Renal cortex interstitium (tissue), 11 donors: ENCODE measurements at regions not wholly inside any gene's neighbourhood (a gene's known extent, or its start where the extent isn't known, plus 50 kb on each side); places are given as distances from the start of the nearest gene placed in this dataset.
"Not testable (repeated sequence)": the region's sequence is repeated elsewhere in the genome, so short reads cannot be mapped to it uniquely, and the experiment has no call there.

ENCODE experiments used
- DNase-seq, 11 donors: peaks; one replicate each; pipeline ENCODE4 v3.0.0-alpha.2; 2013; ENCODE audit warnings: low read depth in 9 of 11, low spot score in 4 of 11; ENCODE audit errors: extremely low read depth in 1 of 11

GRCh38 chr14:85060121-85060520 is 469.8 kb upstream of the FLRT2 start:
- no peak for DNase-seq

GRCh38 chr14:85061256-85061655 is 468.7 kb upstream of the FLRT2 start:
- no peak for DNase-seq

- no peak for DNase-seq
These were observed 466.2 kb upstream of the FLRT2 start for GRCh38 chr14:85063747-85064146.

GRCh38 chr14:85071447-85071846 is 458.5 kb upstream of the FLRT2 start:
- no peak for DNase-seq

- no peak for DNase-seq
These were observed 455.0 kb upstream of the FLRT2 start for GRCh38 chr14:85074955-85075354.

DNA sequence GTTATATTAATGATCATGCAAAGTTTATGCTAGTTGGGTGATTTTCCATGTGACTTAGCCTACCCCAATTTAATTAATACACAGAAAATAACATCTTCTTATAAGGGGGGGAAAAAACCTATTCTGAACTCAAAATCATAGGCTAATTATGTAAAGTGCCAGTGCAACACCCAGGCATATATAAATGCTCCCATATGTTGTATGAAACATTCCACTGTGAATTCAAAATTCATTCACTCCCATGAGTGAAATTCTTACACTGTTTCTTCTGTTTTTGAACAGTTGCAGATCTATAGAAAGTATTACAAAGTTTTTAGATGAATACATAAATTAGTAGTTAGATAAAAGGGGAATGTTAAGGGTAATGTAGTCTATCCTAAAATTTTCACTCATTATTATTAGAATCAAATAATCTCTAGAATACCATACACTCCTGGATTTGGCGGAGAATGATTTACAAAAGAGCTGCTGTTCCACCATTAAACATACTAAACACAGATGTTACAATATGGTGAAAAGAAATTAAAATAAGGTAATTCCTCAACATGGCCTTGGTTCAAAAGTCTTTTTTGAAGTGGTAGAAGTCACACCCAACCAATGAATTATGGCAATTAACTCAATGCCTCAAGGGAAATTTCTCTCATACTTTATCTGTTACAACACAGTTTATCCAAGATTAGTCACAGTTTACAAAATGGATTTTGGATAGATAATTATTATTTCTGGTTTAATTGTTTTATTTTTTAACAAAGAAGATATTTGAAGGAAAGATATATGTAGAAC is 454.1 kb upstream of the FLRT2 start:
- no peak for DNase-seq

GRCh38 chr14:85077716-85078115 is 452.2 kb upstream of the FLRT2 start:
- DNase-seq: not testable (repeated sequence)

DNA sequence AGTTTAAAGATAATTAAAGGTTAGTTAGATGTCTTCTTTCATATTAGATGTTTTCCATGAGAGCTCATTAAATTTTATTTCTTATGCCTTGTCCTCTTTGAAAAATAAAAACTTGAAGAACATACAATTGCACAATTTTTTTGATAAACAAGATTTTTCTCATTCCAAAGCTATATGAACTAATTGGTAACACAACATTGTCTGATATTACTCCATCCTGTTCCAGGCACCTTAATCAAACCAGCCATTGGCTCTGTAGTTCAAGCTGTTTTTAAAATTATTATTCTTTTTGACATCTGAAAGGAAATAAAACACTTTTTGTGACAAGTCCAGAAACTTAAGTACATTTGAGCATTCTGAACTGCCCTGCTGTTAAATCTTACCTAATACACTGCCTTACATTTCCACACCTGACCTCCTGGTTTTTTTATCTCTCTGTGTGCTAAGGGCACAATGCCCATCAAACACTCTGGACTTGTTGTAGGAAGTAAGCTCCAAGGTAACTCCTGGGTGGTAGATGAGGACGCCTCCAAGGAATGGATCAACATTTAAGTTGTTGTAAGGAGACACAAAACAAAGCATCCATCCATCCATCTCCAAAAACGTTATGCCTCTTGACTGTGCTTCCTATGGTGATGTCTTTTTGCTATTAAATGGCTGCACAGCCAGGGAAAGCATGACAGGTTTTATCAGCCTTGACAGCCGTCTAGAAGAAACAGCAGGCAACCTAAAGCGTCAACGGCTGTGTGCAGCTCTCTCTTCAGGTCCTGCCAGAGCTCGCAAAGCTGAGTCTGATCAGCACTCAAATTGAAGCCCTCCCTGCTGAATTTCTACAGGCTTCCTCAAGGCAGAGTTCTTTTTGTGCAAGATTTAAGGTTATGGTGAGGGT is 449.9 kb upstream of the FLRT2 start:
- no peak for DNase-seq

DNA sequence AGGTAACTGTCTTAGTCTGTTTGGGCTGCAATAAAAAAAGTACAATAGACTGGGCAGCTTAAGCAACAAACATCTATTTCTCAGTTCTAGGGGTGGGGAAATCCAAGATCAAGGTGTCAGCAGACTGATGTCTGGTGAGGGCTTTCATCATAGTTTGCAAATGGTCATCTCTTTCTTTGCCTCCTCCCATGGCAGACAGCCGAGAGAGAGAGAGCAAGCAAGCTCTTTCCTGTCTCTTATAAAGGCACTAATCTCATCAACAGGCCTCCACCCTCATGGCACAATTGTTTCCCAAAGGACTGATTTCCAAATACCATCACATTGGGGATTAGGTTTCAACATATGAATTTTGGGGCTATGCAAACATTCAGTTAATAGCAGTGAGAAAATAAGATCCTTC is 445.6 kb upstream of the FLRT2 start:
- no peak for DNase-seq

DNA sequence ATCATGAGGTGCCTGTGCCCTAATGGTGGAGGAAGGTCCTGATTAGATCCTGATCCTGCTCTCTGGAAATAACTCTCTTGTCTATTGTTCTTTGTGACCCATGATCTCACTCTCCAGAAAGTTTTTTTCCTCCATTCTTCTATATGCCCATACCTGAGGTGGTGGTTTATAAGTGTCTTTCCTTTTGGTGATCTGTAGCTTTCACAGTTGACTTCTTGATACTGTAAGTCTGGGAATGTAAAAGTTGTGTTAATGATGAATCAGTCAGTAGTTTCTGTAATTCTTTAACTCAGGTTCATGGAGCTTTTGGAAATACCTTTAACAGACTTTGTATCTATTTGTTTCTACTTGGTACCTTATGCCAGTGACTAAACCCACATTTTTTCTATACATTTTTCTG is 444.0 kb upstream of the FLRT2 start:
- no peak for DNase-seq

GRCh38 chr14:85087201-85087600 is 442.7 kb upstream of the FLRT2 start:
- DNase-seq: no peak

DNA sequence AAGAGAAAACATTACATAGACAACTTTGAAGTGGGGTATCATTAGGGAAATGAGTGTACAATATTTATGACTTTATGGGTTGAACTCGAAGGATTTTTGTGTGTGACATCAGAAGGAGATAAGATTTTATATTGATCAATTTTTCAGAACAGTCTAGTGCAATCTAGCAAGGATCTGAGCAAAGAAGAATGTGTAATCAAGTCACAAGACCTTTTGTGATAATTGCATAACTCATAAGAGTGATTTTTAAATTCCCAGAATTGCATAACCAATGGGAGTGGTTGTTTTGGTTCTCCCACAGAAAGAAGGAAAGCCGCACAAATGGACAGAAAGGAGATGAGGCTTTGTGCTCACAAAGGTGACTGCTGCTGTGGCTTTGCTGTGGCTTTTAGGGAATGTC is 441.8 kb upstream of the FLRT2 start:
- DNase-seq: no peak

DNA sequence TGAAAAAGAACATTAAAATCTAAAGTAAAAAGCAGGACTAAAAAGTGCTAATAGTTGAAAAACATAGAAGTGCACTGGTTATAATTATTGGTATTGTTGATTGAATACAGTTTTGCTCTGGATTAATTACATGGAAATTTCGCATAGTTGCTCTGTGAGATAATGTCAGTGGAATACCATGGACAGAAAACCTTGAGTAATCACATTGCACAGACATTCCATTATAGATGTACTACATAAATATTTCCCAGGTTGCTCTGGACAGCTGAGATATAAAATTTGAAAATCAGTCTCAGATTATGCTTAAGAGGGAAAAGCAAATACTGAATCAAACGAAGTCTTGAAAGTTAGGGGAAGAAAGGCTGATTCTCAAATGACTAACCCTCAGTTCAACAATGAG is 439.3 kb upstream of the FLRT2 start:
- no peak for DNase-seq

DNA sequence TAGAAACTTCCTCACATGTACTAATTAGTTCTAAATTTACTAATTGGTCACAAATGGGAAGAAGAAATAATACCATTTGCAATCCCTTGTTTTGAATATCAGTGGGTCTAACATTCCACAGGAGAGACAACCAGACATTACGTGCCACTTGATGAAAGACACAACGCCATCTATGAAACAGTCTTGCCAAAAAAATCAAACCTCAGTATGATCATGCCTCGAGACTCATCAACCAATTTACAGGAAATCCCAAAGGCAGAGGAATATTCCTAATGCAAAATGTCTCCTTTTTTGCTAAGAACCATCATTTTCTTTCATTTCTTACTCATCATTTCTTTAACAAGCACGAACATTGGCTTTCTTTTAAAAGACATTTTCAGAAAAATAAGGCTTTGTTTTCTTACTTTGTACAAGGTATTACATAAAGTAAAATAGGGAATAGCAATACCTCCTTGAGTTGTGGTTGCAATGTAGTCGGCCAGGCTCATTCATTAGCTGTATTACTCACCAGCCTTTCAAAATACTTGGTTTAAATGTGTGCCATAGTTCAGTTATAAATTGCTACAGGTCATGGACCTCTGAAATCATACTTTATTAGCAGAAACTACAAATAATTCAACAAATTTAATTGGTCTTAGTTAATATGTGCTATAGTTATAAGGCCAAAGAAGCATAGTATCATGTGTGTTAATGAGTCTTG is 436.2 kb upstream of the FLRT2 start:
- DNase-seq: no peak

GRCh38 chr14:85102591-85102990 is 427.4 kb upstream of the FLRT2 start:
- no peak for DNase-seq

- DNase-seq: no peak
These were observed 423.4 kb upstream of the FLRT2 start for GRCh38 chr14:85106506-85106905.

DNA sequence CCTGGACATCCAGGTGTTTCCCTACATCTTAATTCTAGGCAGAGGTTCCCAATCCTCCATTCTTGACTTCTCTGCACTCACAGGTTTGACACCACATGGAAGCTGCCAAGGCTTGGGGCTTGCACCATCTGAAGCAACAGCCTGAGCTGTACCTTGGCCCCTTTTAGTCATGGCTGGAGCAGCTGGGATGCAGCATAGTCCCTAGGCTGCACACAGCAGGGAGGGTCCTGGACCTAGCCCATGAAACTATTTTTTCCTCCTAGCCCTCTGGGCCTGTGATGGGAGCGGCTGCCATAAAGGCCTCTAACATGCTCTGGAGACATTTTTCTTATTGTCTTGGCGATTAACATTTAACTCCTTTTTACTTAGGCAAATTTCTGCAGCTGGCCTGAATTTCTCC is 417.2 kb upstream of the FLRT2 start:
- no peak for DNase-seq

DNA sequence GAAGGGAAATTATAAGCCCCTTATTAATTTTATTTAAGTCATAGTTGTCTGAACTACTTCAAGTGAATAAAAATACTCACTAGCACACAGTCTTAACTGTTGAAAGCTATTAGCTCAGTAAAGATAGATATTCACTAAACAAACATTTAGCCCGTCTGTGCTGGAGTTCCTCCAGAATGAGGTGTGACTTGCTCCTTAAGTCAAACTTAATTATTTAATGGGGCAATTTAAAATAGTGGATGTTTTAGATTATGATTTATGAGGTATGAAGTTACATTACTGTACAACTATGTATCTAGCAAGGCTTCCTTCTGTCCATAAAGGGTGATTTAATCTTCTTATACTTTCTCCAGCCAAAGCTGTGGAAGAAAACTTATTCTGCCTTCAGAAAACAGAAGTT is 414.0 kb upstream of the FLRT2 start:
- DNase-seq: no peak

DNA sequence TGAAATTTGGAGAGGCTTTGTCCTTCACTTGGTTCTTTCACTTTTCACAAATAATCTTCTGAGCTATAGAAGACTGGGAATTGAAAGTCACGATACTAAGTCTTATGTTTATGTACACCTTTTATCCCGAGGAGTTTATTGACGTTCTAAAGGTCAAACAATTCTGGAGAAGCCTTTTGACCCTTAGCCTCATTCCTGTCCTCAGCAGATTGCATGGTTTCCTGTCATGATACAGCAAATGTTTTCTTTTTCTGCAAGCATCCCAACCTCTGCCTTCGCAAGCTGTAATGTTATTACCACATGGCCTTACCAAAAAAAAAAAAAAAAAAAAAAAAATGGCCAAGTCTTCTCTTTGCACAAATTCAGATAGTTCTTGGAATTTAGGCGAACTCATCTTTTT is 411.7 kb upstream of the FLRT2 start:
- DNase-seq: no peak

DNA sequence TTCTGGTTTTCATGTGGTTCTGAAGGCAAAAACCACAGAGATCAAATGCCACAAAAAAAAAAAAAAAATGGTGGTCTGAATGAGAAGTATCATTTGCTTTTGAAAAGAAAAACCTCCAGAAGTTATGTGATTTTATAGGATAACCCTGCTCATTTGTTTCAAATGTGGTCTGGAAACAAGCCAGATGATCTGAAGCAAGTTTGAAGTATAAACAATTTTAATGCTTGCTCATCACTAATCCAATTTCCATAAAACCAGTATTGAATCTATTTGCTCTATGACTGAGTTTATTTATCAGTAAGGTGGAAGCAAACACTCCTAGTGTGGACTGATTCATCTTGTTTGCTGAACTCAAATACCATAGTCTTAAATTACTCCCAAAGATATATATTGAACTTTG is 407.3 kb upstream of the FLRT2 start:
- no peak for DNase-seq
